IPS-20b (cell line): ENCODE measurements at regions not wholly inside any gene's neighbourhood (a gene's known extent, or its start where the extent isn't known, plus 50 kb on each side); places are given as distances from the start of the nearest gene placed in this dataset.

Source experiments
- H3K27ac ChIP-seq: one replicate; pipeline ENCODE4 v1.5.1; 2013; ENCODE audit warnings: low read length
- H3K27me3 ChIP-seq: 2 replicates; pipeline ENCODE4 v1.6.1; 2013; ENCODE audit warnings: mild to moderate bottlenecking, low read length, inconsistent platforms; ENCODE audit not compliant: insufficient read depth
- H3K36me3 ChIP-seq: 2 replicates; pipeline ENCODE4 v1.6.1; 2013; ENCODE audit warnings: low read depth, mild to moderate bottlenecking, inconsistent platforms, low read length, moderate library complexity; ENCODE audit not compliant: insufficient read depth
- H3K4me1 ChIP-seq: 2 replicates; pipeline ENCODE4 v1.6.1; 2013; ENCODE audit warnings: mild to moderate bottlenecking, control low read depth, inconsistent platforms, low read length, moderate library complexity; ENCODE audit not compliant: insufficient read depth
- H3K4me3 ChIP-seq: 2 replicates; pipeline ENCODE4 v1.5.1; 2013; ENCODE audit warnings: mild to moderate bottlenecking, low read length, inconsistent platforms
- H3K9ac ChIP-seq: 2 replicates; pipeline ENCODE4 v1.6.1; 2013; ENCODE audit warnings: low read depth, mild to moderate bottlenecking, inconsistent platforms, low read length, moderate library complexity
- H3K9me3 ChIP-seq: 2 replicates; pipeline ENCODE4 v1.6.1; 2013; ENCODE audit warnings: mild to moderate bottlenecking, low read depth, low read length, inconsistent platforms; ENCODE audit not compliant: insufficient read depth

DNA sequence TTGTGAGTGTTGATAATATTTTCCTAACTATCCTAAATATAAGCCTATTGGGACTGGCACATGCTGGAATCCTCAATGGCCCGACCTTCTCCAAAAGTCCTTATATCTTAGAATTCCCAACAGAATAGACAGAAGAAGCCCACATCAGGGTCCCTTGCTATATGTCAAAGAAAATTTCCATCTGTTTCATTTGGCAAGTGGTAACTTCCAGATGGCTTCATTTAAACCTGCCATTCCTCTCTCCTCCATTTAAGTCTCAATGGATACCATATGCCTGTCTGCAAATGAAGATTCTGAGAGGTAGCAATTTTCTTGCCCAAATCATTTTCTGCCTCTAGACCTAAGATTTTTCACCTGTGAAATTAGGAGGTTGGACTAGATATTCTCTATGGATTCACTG is 73.1 kb upstream of the KCNA4 start:
- Histone ChIP-seq H3K27me3 (no peaks in the 10 kb centered on the region; the same call in 1 of the 2 replicates), H3K9me3 (no peaks in the 10 kb centered on the region), H3K36me3 (no peaks in the 10 kb centered on the region), H3K27ac (no peak overlapping the region), H3K9ac (no peak overlapping the region), H3K4me1 (no peaks in the 10 kb centered on the region), H3K4me3 (no peak overlapping the region)

GRCh38 chr11:30091246-30091645 is 74.4 kb upstream of the KCNA4 start:
- Histone ChIP-seq H3K4me3 (no peak overlapping the region), H3K9ac (no peak overlapping the region), H3K27me3 (no peaks in the 10 kb centered on the region; the same call in 1 of the 2 replicates), H3K9me3 (no peaks in the 10 kb centered on the region), H3K4me1 (no peaks in the 10 kb centered on the region), H3K27ac (no peak overlapping the region), H3K36me3 (no peaks in the 10 kb centered on the region)

DNA sequence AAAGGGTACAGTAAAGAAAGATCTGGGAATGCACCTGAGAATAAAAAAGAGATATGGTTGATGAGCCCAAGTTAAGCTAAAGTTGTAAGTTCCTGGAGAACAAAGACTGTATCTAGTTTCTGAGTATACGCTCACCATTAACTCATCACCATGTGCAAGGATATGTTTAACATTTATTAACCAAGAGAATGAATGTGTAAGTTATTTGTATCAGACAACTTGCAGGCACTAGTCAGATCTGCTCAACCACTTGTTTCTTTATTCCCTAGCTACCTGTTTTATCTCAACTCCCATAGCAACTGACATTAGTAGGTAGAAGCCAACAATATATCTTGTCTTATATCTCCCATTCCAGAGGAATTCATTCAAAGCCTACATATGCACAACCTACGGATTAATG is 74.9 kb upstream of the KCNA4 start:
- H3K9me3 ChIP-seq: no peaks in the 10 kb centered on the region
- H3K4me3 ChIP-seq: no peak overlapping the region
- no peak overlapping the region for H3K27ac ChIP-seq
- no peak overlapping the region for H3K9ac ChIP-seq
- no peaks in the 10 kb centered on the region for H3K4me1 ChIP-seq
- H3K36me3 ChIP-seq: no peaks in the 10 kb centered on the region
- H3K27me3 ChIP-seq: no peaks in the 10 kb centered on the region; the same call in 1 of the 2 replicates

DNA sequence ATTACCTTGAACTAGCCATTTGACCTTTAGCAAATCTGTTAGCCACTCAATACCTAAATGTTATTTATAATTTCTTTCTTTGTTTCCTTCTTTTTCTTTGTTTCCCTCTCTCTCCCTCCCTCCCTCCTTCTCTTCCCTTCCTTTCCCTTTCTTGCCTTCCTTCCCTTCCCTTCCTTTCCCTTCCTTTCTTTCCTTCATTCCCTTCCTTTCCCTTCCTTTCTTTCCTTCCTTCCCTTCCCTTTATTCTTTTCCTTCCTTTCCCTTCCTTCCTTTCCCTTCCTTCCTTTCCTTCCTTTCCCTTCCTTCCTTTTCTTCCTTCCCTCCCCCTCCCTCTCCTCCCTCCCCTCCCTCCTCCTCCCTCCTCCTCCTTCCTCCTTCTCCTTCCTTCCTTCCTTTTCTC is 75.7 kb upstream of the KCNA4 start:
- H3K9me3 ChIP-seq: no peaks in the 10 kb centered on the region
- H3K4me3 ChIP-seq: no peak overlapping the region
- H3K36me3 ChIP-seq: no peaks in the 10 kb centered on the region
- H3K27me3 ChIP-seq: no peaks in the 10 kb centered on the region; the same call in 1 of the 2 replicates
- H3K4me1 ChIP-seq: no peaks in the 10 kb centered on the region
- no peak overlapping the region for H3K9ac ChIP-seq
- no peak overlapping the region for H3K27ac ChIP-seq

DNA sequence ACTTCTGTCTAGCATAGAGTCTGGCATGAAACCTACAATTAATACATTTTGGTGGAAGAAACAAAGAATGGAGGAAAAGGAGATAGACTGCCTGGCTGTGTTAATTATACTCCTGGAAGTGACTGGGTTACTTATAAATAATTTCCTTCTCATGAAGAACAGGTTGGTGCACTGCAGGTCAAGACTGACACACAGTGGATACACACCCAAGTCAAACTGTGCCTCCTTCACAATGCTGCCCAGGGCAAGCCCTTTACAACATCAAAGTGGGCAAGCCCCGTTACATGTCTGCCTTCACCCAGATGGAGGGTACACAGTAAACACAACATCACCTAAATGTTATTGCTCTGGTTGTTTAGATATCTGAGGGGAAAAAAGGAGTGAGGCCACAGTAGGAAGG is 83.7 kb upstream of the KCNA4 start:
- Histone ChIP-seq H3K4me3 (no peak overlapping the region), H3K9me3 (no peaks in the 10 kb centered on the region), H3K27me3 (no peaks in the 10 kb centered on the region), H3K36me3 (no peaks in the 10 kb centered on the region), H3K27ac (no peak overlapping the region), H3K4me1 (no peaks in the 10 kb centered on the region), H3K9ac (no peak overlapping the region)

GRCh38 chr11:30106222-30107181 is 89.7 kb upstream of the KCNA4 start:
- Histone ChIP-seq H3K27ac (no peak overlapping the region), H3K9ac (no peak overlapping the region), H3K27me3 (peaks cover 22% of the 10 kb centered on the region), H3K4me1 (no peaks in the 10 kb centered on the region), H3K4me3 (no peak overlapping the region), H3K36me3 (no peaks in the 10 kb centered on the region), H3K9me3 (no peaks in the 10 kb centered on the region)

- Histone ChIP-seq H3K4me1 (no peaks in the 10 kb centered on the region), H3K36me3 (no peaks in the 10 kb centered on the region), H3K4me3 (no peak overlapping the region), H3K27ac (no peak overlapping the region), H3K9me3 (no peaks in the 10 kb centered on the region), H3K9ac (no peak overlapping the region), H3K27me3 (peaks cover 36% of the 10 kb centered on the region)
These were observed 91.1 kb upstream of the KCNA4 start for GRCh38 chr11:30107899-30108298.

- no peaks in the 10 kb centered on the region for H3K9me3 ChIP-seq
- no peak overlapping the region for H3K4me3 ChIP-seq
- no peak overlapping the region for H3K27ac ChIP-seq
- no peaks in the 10 kb centered on the region for H3K4me1 ChIP-seq
- H3K27me3 ChIP-seq: peaks cover 55% of the 10 kb centered on the region
- H3K36me3 ChIP-seq: no peaks in the 10 kb centered on the region
- H3K9ac ChIP-seq: no peak overlapping the region
These were observed 92.9 kb upstream of the KCNA4 start for GRCh38 chr11:30109774-30110173.

GRCh38 chr11:30110691-30111090 is 93.9 kb upstream of the KCNA4 start:
- no peak overlapping the region for H3K27ac ChIP-seq
- H3K4me3 ChIP-seq: no peak overlapping the region
- no peak overlapping the region for H3K9ac ChIP-seq
- H3K4me1 ChIP-seq: no peaks in the 10 kb centered on the region
- peaks cover 55% of the 10 kb centered on the region for H3K27me3 ChIP-seq
- H3K36me3 ChIP-seq: no peaks in the 10 kb centered on the region
- H3K9me3 ChIP-seq: no peaks in the 10 kb centered on the region

- H3K36me3 ChIP-seq: no peaks in the 10 kb centered on the region
- H3K9me3 ChIP-seq: no peaks in the 10 kb centered on the region
- H3K9ac ChIP-seq: no peak overlapping the region
- H3K27ac ChIP-seq: no peak overlapping the region
- no peaks in the 10 kb centered on the region for H3K4me1 ChIP-seq
- H3K4me3 ChIP-seq: no peak overlapping the region
- peaks cover 55% of the 10 kb centered on the region for H3K27me3 ChIP-seq
These were observed 95.0 kb upstream of the KCNA4 start for GRCh38 chr11:30111786-30112185.

DNA sequence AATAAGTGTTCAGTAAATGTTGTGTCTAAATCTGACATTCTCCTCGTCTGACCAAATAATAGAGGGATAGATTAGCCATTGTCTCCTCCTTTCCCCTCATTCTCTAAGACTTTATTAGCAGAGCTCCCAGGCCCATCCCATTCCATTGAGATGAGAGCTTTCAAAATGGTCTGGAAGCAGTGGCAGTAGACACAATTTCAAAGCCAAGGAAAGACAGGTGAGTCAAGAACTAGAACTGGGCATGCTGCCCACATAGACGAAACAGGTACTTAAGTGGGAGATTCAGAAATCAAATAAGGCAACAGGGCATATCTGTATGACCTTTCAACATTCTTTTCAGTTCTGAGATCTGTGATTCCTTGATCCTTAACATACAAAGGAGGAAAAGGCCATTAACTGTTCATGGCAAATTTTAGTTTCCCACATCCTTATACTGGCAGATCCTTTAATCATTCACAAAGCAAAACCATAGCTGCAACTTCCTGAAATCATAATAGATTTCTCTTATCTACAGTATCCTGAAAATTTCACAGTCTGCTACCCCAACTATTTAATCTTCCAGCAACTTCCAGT is 96.6 kb upstream of the KCNA4 start:
- no peak overlapping the region for H3K4me3 ChIP-seq
- H3K4me1 ChIP-seq: no peaks in the 10 kb centered on the region
- H3K27ac ChIP-seq: no peak overlapping the region
- no peak overlapping the region for H3K9ac ChIP-seq
- H3K36me3 ChIP-seq: no peaks in the 10 kb centered on the region
- H3K27me3 ChIP-seq: peaks cover 55% of the 10 kb centered on the region
- no peaks in the 10 kb centered on the region for H3K9me3 ChIP-seq

DNA sequence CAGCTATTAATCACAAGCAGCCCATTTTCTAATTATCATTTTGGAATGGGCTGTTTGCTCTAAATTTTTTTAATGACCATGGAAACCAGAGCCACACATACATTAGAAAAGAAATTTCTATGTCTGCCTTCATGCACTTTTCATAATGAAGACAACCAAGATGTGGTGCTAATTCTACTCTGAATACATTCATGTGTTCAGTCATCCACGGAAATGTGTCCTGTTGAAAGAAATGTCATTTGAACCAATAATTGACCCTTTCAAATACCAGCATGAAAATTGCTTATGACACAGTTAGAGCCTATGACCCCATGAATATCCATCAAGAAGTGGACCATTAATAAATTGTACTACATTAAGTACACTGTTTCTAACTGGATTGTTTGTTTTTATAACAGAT is 99.7 kb upstream of the KCNA4 start:
- H3K36me3 ChIP-seq: no peaks in the 10 kb centered on the region
- no peak overlapping the region for H3K4me3 ChIP-seq
- H3K4me1 ChIP-seq: no peaks in the 10 kb centered on the region
- no peak overlapping the region for H3K9ac ChIP-seq
- peaks cover 33% of the 10 kb centered on the region for H3K27me3 ChIP-seq
- no peaks in the 10 kb centered on the region for H3K9me3 ChIP-seq
- no peak overlapping the region for H3K27ac ChIP-seq
